ENCODE measurements at regions not wholly inside any gene's neighbourhood (a gene's known extent, or its start where the extent isn't known, plus 50 kb on each side); places are given as distances from the start of the nearest gene placed in this dataset.

- Histone ChIP-seq H3K9me3 (no peaks in the 10 kb centered on the region), H3K36me3 (no peaks in the 10 kb centered on the region), H3K9ac (no peak overlapping the region), H3K4me3 (no peak overlapping the region), H3K27ac (no peak overlapping the region), H4K20me1 (no peaks in the 10 kb centered on the region), H3K4me2 (no peak overlapping the region), H3K4me1 (peaks cover 8% of the 10 kb centered on the region), H3K27me3 (no peaks in the 10 kb centered on the region)
- TF ChIP-seq Cebpa-rat (IDR thresholded peaks at IDR 0.05): no peak
Observed at GRCh38 chr13:109836629-109837607, 50.5 kb upstream of the IRS2 start.

Measured in BLaER1 (cell line).